Natural killer cell (primary cell): ENCODE measurements at regions not wholly inside any gene's neighbourhood (a gene's known extent, or its start where the extent isn't known, plus 50 kb on each side); places are given as distances from the start of the nearest gene placed in this dataset.

Source experiments
- ATAC-seq, 3 donors: fragments of 150-1000 bp in 2 of 3; fragments of 200-7000 bp in 1 of 3; cut with Tn5 transposase; 1 replicate in 1 of 3; 2 replicates in 2 of 3; pipeline ENCODE4 v1.10.0; 2021; ENCODE audit warnings: mild to moderate bottlenecking in 2 of 3, moderate library complexity in 2 of 3
- DNase-seq, 2 donors: peaks; one replicate each; pipeline versions ENCODE4 v3.0.0 to v3.0.0-alpha.2; 2013 to 2021; ENCODE audit warnings: mixed read lengths in 1 of 2
- H3K27ac ChIP-seq: one replicate; pipeline ENCODE4 v1.5.1; 2013; ENCODE audit warnings: mild to moderate bottlenecking, low read length
- H3K27me3 ChIP-seq: one replicate; pipeline ENCODE4 v1.6.1; 2013; ENCODE audit warnings: low read length; ENCODE audit not compliant: control insufficient read depth, insufficient read depth
- H3K36me3 ChIP-seq: one replicate; pipeline ENCODE4 v1.6.1; 2013; ENCODE audit warnings: low read length; ENCODE audit not compliant: control insufficient read depth, insufficient read depth
- H3K4me1 ChIP-seq: one replicate; pipeline ENCODE4 v1.6.1; 2013; ENCODE audit warnings: low read length; ENCODE audit not compliant: control insufficient read depth, insufficient read depth
- H3K4me3 ChIP-seq: one replicate; pipeline ENCODE4 v1.5.1; 2013; ENCODE audit warnings: low read length
- H3K9me3 ChIP-seq: one replicate; pipeline ENCODE4 v1.6.1; 2013; ENCODE audit warnings: low read length; ENCODE audit not compliant: control insufficient read depth, insufficient read depth
- H3K27ac Mint-ChIP-seq, 2 donors: one replicate each; pipeline ENCODE4 v1.8.0; 2022; ENCODE audit warnings: mild to moderate bottlenecking in 2 of 2, mixed read lengths in 2 of 2, moderate library complexity in 1 of 2
- H3K27me3 Mint-ChIP-seq, 2 donors: one replicate each; pipeline ENCODE4 v1.8.0; 2022; ENCODE audit warnings: low read depth in 2 of 2, mixed read lengths in 2 of 2
- H3K36me3 Mint-ChIP-seq: one replicate; pipeline ENCODE4 v1.8.0; 2022; ENCODE audit warnings: mixed read lengths
- H3K4me1 Mint-ChIP-seq, 2 donors: one replicate each; pipeline ENCODE4 v1.8.0; 2022; ENCODE audit warnings: mixed read lengths in 2 of 2
- H3K4me3 Mint-ChIP-seq: one replicate; pipeline ENCODE4 v1.8.0; 2022; ENCODE audit warnings: mild to moderate bottlenecking, moderate library complexity, mixed read lengths
- H3K9me3 Mint-ChIP-seq, 2 donors: one replicate each; pipeline ENCODE4 v1.8.0; 2022; ENCODE audit warnings: mixed read lengths in 2 of 2
- WGBS: methylation state at CpG from one replicate; pipeline ENCODE4 v1.1.7; 2013; ENCODE audit warnings: missing lambda C conversion rate; ENCODE audit not compliant: insufficient coverage; 5-methylcytosine and 5-hydroxymethylcytosine counted together
- intact Hi-C: fragments of 100-400 bp; cut with micrococcal nuclease; formaldehyde crosslinking; loops from one replicate; pipeline ENCODE4 v1.14.2; 2022
- TF ChIP-seq, protein P1 (sequence below): fragments of 200-600 bp; IDR thresholded peaks from one replicate; pipeline ENCODE4 v1.8.0; 2022; ENCODE audit warnings: antibody characterized with exemption

DNA sequence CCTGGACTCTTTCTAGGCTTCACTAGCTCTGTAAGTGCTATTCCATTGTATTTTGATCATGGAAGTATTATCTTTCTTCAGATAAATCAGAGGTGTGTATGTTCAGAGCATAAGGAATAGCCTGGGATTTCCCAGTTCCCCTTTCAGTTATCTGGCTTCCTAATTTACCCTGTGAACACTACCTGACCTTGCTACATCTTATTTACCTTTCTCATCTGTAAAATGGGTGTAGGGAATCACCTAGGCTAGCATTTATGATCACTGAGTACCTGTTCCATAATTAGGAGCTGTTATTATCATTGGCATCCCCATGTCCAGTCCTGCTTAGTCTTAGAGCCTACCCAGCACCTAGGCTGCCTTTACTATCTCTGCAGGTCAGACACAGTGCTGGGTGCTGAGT, 149.3 kb upstream of the NR2F2 start:
- H3K9me3 Mint-ChIP-seq = no peaks in the 10 kb centered on the region
- no peak for ATAC-seq
- H3K9me3 ChIP-seq = no peaks in the 10 kb centered on the region

DNA sequence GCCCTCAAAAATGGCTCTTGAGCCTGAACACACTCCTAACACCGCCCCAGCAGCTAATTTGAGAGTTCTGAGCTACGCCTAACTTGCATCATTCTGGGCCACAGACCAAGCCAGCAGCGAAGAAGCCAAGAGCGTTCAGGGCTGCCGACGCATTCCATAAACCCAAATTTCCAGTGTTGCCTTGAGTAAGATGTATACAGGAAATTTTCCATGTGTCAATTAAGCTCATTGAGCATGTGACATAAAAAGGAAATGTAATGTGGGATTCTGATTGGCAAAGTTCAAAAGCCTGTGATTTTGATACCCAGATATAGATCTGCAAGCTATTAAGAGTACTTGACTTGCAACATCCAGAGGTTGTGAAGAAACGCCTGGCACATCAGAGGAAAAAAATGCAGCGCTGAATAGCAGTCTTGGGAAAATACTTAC, 148.6 kb upstream of the NR2F2 start:
- DNase-seq (no peak), ATAC-seq (no peak)
- Histone ChIP-seq H3K27me3 (no peaks in the 10 kb centered on the region), H3K27ac (no peak overlapping the region), H3K36me3 (no peaks in the 10 kb centered on the region), H3K9me3 (no peaks in the 10 kb centered on the region), H3K4me1 (no peaks in the 10 kb centered on the region), H3K4me3 (no peak overlapping the region)
- intact Hi-C loops = no loop called here
- peaks cover 20 to 52% of the 10 kb centered on the region in 2 donors for H3K27me3 Mint-ChIP-seq
- H3K9me3 Mint-ChIP-seq = no peaks in the 10 kb centered on the region
- TF ChIP-seq, protein P1, sequence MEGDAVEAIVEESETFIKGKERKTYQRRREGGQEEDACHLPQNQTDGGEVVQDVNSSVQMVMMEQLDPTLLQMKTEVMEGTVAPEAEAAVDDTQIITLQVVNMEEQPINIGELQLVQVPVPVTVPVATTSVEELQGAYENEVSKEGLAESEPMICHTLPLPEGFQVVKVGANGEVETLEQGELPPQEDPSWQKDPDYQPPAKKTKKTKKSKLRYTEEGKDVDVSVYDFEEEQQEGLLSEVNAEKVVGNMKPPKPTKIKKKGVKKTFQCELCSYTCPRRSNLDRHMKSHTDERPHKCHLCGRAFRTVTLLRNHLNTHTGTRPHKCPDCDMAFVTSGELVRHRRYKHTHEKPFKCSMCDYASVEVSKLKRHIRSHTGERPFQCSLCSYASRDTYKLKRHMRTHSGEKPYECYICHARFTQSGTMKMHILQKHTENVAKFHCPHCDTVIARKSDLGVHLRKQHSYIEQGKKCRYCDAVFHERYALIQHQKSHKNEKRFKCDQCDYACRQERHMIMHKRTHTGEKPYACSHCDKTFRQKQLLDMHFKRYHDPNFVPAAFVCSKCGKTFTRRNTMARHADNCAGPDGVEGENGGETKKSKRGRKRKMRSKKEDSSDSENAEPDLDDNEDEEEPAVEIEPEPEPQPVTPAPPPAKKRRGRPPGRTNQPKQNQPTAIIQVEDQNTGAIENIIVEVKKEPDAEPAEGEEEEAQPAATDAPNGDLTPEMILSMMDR = no peak
- H3K27ac Mint-ChIP-seq = no peak overlapping the region
- H3K4me3 Mint-ChIP-seq = no peak overlapping the region
- H3K36me3 Mint-ChIP-seq = no peaks in the 10 kb centered on the region
- 89% methylated on average over 8 of the region's 8 CpGs for whole genome bisulfite sequencing
- no peaks in the 10 kb centered on the region for H3K4me1 Mint-ChIP-seq

More for the DNA sequence above, 149.3 kb upstream of the NR2F2 start:
- intact Hi-C loops = no loop called here
- Histone ChIP-seq H3K27me3 (no peaks in the 10 kb centered on the region), H3K27ac (no peak overlapping the region), H3K36me3 (no peaks in the 10 kb centered on the region), H3K4me3 (no peak overlapping the region), H3K4me1 (no peaks in the 10 kb centered on the region)
- Mint-ChIP-seq H3K36me3 (no peaks in the 10 kb centered on the region), H3K4me1 (no peaks in the 10 kb centered on the region), H3K27ac (no peak overlapping the region), H3K27me3 (peaks cover 20 to 52% of the 10 kb centered on the region in 2 donors), H3K4me3 (no peak overlapping the region)
- TF ChIP-seq, protein P1 = no peak
- DNase-seq = no peak

DNA sequence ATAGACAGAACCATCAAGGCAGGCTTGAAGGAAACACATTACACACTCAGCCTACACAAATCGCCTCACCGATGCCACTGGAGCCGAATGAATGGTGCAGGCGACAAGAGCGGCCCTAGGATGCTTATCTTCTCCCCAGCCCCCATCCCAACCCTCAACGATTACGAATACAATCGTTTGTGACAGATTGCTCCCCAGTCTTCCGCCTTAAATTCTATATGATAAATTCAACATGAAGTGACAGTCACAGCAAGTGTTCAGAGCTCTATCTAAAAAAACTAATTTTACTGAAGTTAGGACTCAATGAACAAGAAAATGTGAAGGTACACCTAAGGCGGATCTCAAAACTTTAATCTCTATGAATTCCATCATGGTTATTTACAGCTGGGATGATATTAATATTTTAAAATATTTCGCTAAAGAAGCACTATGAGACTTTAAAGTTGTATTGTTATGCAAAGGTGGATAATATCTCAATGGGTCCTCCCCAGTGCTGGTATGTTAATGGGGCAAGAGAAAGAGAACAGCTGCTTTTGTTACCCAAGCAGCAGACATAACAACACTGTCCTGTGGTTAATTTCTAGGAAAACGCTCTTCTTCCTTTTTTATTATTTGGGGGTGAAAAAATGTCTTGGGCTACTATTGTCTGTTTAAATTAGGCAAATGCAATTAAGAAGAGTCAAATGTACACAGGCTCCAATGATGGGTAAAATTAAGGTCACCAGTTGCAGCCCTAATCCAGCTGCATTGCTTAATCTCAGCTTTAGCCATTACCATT, 147.6 kb upstream of the NR2F2 start:
- whole genome bisulfite sequencing = 91% methylated on average over 10 of the region's 12 CpGs
- TF ChIP-seq, protein P1 = no peak
- ATAC-seq = no peak

DNA sequence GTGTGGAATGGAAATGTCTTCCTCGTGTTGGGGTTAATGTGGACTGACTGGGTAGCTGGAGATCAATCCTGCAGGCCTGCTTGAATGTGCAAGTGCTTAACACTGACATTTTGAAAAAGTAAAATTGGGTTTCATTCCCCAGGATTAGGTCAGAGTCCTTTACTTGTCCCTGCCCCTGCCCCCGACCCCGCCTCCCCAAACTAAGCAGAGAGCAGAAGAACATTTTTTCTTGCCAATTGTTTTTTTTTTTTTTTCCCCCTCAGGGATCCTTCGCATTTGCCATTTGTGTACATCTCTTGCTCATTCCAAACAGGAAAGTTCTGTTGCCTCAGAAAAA, 147.0 kb upstream of the NR2F2 start:
- Histone ChIP-seq H3K27me3 (no peaks in the 10 kb centered on the region), H3K4me1 (no peaks in the 10 kb centered on the region), H3K36me3 (no peaks in the 10 kb centered on the region), H3K9me3 (no peaks in the 10 kb centered on the region), H3K4me3 (no peak overlapping the region), H3K27ac (no peak overlapping the region)
- intact Hi-C loops = no loop called here
- 74% methylated on average over 4 of the region's 4 CpGs for WGBS
- H3K27me3 Mint-ChIP-seq = peaks cover 23 to 62% of the 10 kb centered on the region in 2 donors
- TF ChIP-seq, protein P1 = no peak
- DNase-seq = no peak
- H3K4me3 Mint-ChIP-seq = no peak overlapping the region
- no peak overlapping the region for H3K27ac Mint-ChIP-seq
- no peaks in the 10 kb centered on the region for H3K4me1 Mint-ChIP-seq
- no peaks in the 10 kb centered on the region for H3K36me3 Mint-ChIP-seq
- H3K9me3 Mint-ChIP-seq = no peaks in the 10 kb centered on the region
- ATAC-seq = no peak

More for the DNA sequence above, 147.6 kb upstream of the NR2F2 start:
- Mint-ChIP-seq H3K9me3 (no peaks in the 10 kb centered on the region), H3K36me3 (no peaks in the 10 kb centered on the region), H3K4me1 (no peaks in the 10 kb centered on the region), H3K4me3 (no peak overlapping the region), H3K27ac (no peak overlapping the region), H3K27me3 (peaks cover 20 to 56% of the 10 kb centered on the region in 2 donors)
- intact Hi-C loops = no loop called here
- DNase-seq = no peak
- H3K9me3 ChIP-seq = no peaks in the 10 kb centered on the region
- H3K27me3 ChIP-seq = no peaks in the 10 kb centered on the region
- H3K36me3 ChIP-seq = no peaks in the 10 kb centered on the region
- H3K4me3 ChIP-seq = no peak overlapping the region
- no peaks in the 10 kb centered on the region for H3K4me1 ChIP-seq
- H3K27ac ChIP-seq = no peak overlapping the region
